ENCODE measurements at regions not wholly inside any gene's neighbourhood (a gene's known extent, or its start where the extent isn't known, plus 50 kb on each side); places are given as distances from the start of the nearest gene placed in this dataset.

DNA sequence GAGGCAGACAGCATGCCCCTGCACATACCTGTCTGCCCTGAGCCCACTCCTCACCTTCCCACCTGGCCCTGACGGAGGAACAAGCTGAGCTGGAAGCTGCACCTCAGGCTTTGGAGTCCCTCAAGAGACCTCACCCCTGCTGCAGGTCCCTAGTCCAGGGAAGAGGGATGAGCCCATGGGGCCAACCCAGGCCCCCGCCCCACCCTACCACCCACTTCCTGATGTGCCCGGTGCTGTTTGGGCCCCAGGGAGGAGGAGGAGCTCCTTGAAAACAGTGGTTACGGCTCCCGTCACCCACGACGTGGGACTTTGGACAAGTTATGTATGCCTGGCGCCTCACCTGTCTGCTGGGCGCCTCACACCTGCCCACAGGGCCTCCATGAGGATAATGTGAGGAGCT is 250.2 kb downstream of the NPHP4 start (continued):
- no peak for TF ChIP-seq GABPA (IDR thresholded peaks at IDR 0.05 in 1 of 2, conservative IDR thresholded peaks at IDR 0.05 in 1 of 2)
- TF ChIP-seq, protein P1, sequence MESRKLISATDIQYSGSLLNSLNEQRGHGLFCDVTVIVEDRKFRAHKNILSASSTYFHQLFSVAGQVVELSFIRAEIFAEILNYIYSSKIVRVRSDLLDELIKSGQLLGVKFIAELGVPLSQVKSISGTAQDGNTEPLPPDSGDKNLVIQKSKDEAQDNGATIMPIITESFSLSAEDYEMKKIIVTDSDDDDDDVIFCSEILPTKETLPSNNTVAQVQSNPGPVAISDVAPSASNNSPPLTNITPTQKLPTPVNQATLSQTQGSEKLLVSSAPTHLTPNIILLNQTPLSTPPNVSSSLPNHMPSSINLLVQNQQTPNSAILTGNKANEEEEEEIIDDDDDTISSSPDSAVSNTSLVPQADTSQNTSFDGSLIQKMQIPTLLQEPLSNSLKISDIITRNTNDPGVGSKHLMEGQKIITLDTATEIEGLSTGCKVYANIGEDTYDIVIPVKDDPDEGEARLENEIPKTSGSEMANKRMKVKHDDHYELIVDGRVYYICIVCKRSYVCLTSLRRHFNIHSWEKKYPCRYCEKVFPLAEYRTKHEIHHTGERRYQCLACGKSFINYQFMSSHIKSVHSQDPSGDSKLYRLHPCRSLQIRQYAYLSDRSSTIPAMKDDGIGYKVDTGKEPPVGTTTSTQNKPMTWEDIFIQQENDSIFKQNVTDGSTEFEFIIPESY (IDR thresholded peaks at IDR 0.05), result no peak
- TF ChIP-seq, protein P2, sequence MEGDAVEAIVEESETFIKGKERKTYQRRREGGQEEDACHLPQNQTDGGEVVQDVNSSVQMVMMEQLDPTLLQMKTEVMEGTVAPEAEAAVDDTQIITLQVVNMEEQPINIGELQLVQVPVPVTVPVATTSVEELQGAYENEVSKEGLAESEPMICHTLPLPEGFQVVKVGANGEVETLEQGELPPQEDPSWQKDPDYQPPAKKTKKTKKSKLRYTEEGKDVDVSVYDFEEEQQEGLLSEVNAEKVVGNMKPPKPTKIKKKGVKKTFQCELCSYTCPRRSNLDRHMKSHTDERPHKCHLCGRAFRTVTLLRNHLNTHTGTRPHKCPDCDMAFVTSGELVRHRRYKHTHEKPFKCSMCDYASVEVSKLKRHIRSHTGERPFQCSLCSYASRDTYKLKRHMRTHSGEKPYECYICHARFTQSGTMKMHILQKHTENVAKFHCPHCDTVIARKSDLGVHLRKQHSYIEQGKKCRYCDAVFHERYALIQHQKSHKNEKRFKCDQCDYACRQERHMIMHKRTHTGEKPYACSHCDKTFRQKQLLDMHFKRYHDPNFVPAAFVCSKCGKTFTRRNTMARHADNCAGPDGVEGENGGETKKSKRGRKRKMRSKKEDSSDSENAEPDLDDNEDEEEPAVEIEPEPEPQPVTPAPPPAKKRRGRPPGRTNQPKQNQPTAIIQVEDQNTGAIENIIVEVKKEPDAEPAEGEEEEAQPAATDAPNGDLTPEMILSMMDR (IDR thresholded peaks at IDR 0.05; ENCODE audit: low read depth, low read length, missing input control), result no peak

DNA sequence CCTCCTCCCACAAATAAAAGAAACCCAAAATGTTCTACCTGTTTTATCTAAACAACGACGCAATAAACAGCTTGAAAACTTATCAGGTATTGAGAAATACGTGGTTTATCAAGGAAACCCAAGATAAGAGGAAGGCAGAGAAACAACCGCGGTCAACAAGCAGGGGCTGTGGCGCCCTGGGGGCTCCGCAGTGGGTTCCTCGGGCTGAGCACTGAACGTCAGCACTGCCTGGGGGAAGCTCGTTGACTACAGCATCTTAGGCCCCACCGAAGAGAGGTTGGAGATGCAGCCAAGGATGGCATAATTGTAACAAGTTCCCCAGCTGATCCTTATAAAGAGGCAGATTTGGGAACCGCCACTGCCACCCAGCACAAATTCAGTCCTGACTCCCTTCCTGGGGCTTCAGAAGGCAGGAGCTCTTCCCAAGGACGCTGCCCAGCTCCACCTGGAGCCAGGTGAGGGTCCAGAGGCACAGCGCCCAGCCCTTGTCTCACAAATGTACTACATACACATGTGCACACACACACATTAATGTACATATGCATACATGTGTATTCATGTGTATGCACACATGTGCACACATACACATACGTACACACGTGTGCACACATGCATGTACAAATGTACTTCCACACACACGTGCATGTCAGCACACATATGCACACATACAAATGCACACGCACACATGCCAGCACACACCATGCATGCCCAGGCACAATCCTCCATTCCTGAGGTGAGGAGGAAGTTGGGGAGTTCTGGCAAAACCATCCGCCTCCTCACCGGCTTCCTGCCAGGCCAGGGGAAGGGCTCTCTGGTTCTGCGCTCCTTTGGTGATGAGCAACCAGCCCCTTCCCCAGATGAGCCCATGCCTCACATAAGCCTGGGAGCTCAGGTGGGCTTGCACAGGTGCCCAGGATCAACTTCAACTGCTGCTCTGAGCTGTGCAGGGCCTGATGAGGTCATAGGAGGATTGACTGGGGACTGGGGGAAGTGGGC is 251.1 kb downstream of the NPHP4 start:
- H3K27me3 ChIP-seq (ENCODE audit: control insufficient read depth in 4 of 4, insufficient read depth in 4 of 4, low read length in 3 of 4), result peaks cover 0 to 3% (median 0%) of the 10 kb centered on the region in 4 donors
- 50% methylated on average over 21 of the region's 21 CpGs for WGBS
- TF ChIP-seq JUND (IDR thresholded peaks at IDR 0.05), result no peak
- TF ChIP-seq FOXA1 (IDR thresholded peaks at IDR 0.05), result no peak
- TF ChIP-seq, protein P3, sequence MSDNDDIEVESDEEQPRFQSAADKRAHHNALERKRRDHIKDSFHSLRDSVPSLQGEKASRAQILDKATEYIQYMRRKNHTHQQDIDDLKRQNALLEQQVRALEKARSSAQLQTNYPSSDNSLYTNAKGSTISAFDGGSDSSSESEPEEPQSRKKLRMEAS (IDR thresholded peaks at IDR 0.05), result no peak
- TF ChIP-seq NR2F2 (IDR thresholded peaks at IDR 0.05), result no peak

DNA sequence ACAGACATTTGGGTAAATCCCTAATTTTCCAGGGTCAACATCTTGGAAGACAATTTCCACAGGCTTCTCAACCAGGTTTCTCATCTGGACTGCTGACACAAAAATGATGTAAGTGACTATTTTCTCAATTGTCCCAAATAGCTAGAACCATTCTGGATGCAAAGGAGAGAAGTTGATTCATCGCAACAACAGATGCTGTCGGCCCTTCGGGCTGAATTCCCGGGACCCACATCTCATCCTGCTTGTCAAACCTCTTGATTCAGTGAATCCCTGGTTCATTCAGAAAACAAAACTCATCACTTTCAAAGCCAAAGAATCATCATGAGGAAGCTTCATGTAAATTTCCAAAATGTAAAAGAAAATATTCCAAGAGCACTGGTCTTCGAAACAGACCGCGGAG is 251.8 kb downstream of the NPHP4 start:
- no peak overlapping the region for H3K9ac ChIP-seq (ENCODE audit: low read depth in 1 of 2, low read length in 2 of 2)
- 93% methylated on average over 7 of the region's 7 CpGs for WGBS
- H3K9me3 ChIP-seq (ENCODE audit: control insufficient read depth in 4 of 4, low read length in 3 of 4), result no peaks in the 10 kb centered on the region
- H3K27me3 ChIP-seq (ENCODE audit: control insufficient read depth in 4 of 4, insufficient read depth in 4 of 4, low read length in 3 of 4), result peaks cover 0 to 3% (median 0%) of the 10 kb centered on the region in 4 donors
- no peak for DNase-seq (ENCODE audit: low spot score)
- no peak for TF ChIP-seq EGR1 (IDR thresholded peaks at IDR 0.05; ENCODE audit: low read depth in 2 of 2)
- no peak for TF ChIP-seq FOXA2 (IDR thresholded peaks at IDR 0.05)
- no peak for TF ChIP-seq TAF1 (conservative IDR thresholded peaks at IDR 0.05)
- TF ChIP-seq NR2F2 (IDR thresholded peaks at IDR 0.05), result no peak
- TF ChIP-seq, protein P2 (IDR thresholded peaks at IDR 0.05; ENCODE audit: low read depth, low read length, missing input control), result no peak
- TF ChIP-seq FOXA1 (IDR thresholded peaks at IDR 0.05), result no peak
- TF ChIP-seq, protein P4, sequence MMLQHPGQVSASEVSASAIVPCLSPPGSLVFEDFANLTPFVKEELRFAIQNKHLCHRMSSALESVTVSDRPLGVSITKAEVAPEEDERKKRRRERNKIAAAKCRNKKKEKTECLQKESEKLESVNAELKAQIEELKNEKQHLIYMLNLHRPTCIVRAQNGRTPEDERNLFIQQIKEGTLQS (IDR thresholded peaks at IDR 0.05), result no peak
- TF ChIP-seq YY1 (IDR thresholded peaks at IDR 0.05), result no peak
- TF ChIP-seq, protein P5, sequence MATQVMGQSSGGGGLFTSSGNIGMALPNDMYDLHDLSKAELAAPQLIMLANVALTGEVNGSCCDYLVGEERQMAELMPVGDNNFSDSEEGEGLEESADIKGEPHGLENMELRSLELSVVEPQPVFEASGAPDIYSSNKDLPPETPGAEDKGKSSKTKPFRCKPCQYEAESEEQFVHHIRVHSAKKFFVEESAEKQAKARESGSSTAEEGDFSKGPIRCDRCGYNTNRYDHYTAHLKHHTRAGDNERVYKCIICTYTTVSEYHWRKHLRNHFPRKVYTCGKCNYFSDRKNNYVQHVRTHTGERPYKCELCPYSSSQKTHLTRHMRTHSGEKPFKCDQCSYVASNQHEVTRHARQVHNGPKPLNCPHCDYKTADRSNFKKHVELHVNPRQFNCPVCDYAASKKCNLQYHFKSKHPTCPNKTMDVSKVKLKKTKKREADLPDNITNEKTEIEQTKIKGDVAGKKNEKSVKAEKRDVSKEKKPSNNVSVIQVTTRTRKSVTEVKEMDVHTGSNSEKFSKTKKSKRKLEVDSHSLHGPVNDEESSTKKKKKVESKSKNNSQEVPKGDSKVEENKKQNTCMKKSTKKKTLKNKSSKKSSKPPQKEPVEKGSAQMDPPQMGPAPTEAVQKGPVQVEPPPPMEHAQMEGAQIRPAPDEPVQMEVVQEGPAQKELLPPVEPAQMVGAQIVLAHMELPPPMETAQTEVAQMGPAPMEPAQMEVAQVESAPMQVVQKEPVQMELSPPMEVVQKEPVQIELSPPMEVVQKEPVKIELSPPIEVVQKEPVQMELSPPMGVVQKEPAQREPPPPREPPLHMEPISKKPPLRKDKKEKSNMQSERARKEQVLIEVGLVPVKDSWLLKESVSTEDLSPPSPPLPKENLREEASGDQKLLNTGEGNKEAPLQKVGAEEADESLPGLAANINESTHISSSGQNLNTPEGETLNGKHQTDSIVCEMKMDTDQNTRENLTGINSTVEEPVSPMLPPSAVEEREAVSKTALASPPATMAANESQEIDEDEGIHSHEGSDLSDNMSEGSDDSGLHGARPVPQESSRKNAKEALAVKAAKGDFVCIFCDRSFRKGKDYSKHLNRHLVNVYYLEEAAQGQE (IDR thresholded peaks at IDR 0.05), result no peak
- no peak for TF ChIP-seq HNF4A (conservative IDR thresholded peaks at IDR 0.05)
- no peak for TF ChIP-seq HNF4G (IDR thresholded peaks at IDR 0.05)
- TF ChIP-seq SP1 (IDR thresholded peaks at IDR 0.05), result no peak
- TF ChIP-seq, protein P3 (IDR thresholded peaks at IDR 0.05), result no peak
- no peak for TF ChIP-seq RXRA (IDR thresholded peaks at IDR 0.05)
- TF ChIP-seq GABPA (IDR thresholded peaks at IDR 0.05 in 1 of 2, conservative IDR thresholded peaks at IDR 0.05 in 1 of 2), result no peak
- no peaks in the 10 kb centered on the region for H3K4me1 ChIP-seq (ENCODE audit: control insufficient read depth in 4 of 4, insufficient read depth in 4 of 4, low read length in 3 of 4)
- H3K27ac ChIP-seq (ENCODE audit: low read depth in 1 of 2, low read length in 2 of 2), result no peak overlapping the region
- no peak overlapping the region for H3K4me3 ChIP-seq (ENCODE audit: low read depth in 1 of 3, low read length in 3 of 3)
- no peaks in the 10 kb centered on the region for H3K36me3 ChIP-seq (ENCODE audit: control insufficient read depth in 4 of 4, insufficient read depth in 3 of 4, low read depth in 1 of 4, low read length in 3 of 4)

More for the DNA sequence above, 251.1 kb downstream of the NPHP4 start:
- H3K36me3 ChIP-seq (ENCODE audit: control insufficient read depth in 4 of 4, insufficient read depth in 3 of 4, low read depth in 1 of 4, low read length in 3 of 4), result no peaks in the 10 kb centered on the region
- no peak for DNase-seq (ENCODE audit: low spot score)
- H3K4me3 ChIP-seq (ENCODE audit: low read depth in 1 of 3, low read length in 3 of 3), result no peak overlapping the region
- H3K4me1 ChIP-seq (ENCODE audit: control insufficient read depth in 4 of 4, insufficient read depth in 4 of 4, low read length in 3 of 4), result no peaks in the 10 kb centered on the region
- no peak overlapping the region for H3K27ac ChIP-seq (ENCODE audit: low read depth in 1 of 2, low read length in 2 of 2)
- no peak overlapping the region for H3K9ac ChIP-seq (ENCODE audit: low read depth in 1 of 2, low read length in 2 of 2)
- no peaks in the 10 kb centered on the region for H3K9me3 ChIP-seq (ENCODE audit: control insufficient read depth in 4 of 4, low read length in 3 of 4)
